WTC11 (cell line): ENCODE measurements at regions not wholly inside any gene's neighbourhood (a gene's known extent, or its start where the extent isn't known, plus 50 kb on each side); places are given as distances from the start of the nearest gene placed in this dataset.

Experiments used
- ATAC-seq: fragments of 200-7000 bp; cut with Tn5 transposase; 2 replicates; pipeline ENCODE4 v1.10.0; 2021; ENCODE audit warnings: mild to moderate bottlenecking, moderate library complexity
- CTCF ChIA-PET: fragments of 300-600 bp; sonication (Branson Sonifier 250); formaldehyde crosslinking; loops from one replicate; lab custom pipeline; 2021; ENCODE audit warnings: antibody characterized with exemption; lab: Charles Lee
- POLR2A ChIA-PET: fragments of 350-600 bp; sonication (Branson Sonifier 250); formaldehyde crosslinking; loops from one replicate; lab custom pipeline; 2021; ENCODE audit warnings: antibody characterized with exemption; lab: Charles Lee
- DNase-seq: peaks from one replicate; pipeline ENCODE4 v3.0.0; 2021; ENCODE audit warnings: low spot score
- H3K27ac Mint-ChIP-seq: 2 replicates; pipeline ENCODE4 v1.8.0; 2021; ENCODE audit warnings: mixed read lengths
- H3K27me3 Mint-ChIP-seq: 2 replicates; pipeline ENCODE4 v1.8.0; 2021; ENCODE audit warnings: low read depth, mild to moderate bottlenecking, moderate library complexity, mixed read lengths
- H3K36me3 Mint-ChIP-seq: 2 replicates; pipeline ENCODE4 v1.8.0; 2021; ENCODE audit warnings: mixed read lengths
- H3K4me1 Mint-ChIP-seq: 2 replicates; pipeline ENCODE4 v1.8.0; 2022; ENCODE audit warnings: mixed read lengths
- H3K4me3 Mint-ChIP-seq: 2 replicates; pipeline ENCODE4 v1.8.0; 2021; ENCODE audit warnings: mild to moderate bottlenecking, moderate library complexity, mixed read lengths
- H3K9me3 Mint-ChIP-seq: 2 replicates; pipeline ENCODE4 v1.8.0; 2021; ENCODE audit warnings: mixed read lengths
- ETV6 ChIP-seq: sonication (generic); formaldehyde crosslinking; IDR thresholded peaks from 2 replicates; pipeline ENCODE4 v1.8.1; 2022; ENCODE audit warnings: mild to moderate bottlenecking, missing genetic modification reagents
- JUN ChIP-seq: sonication (generic); formaldehyde crosslinking; IDR thresholded peaks from 2 replicates; pipeline ENCODE4 v1.8.0; 2023; ENCODE audit warnings: mild to moderate bottlenecking, missing genetic modification reagents
- RORB ChIP-seq: fragments of 250-450 bp; sonication (Bioruptor Pico); IDR thresholded peaks from 2 replicates; pipeline ENCODE4 v1.9.0; 2021; ENCODE audit warnings: mild to moderate bottlenecking
- TCF7 ChIP-seq: sonication (generic); formaldehyde crosslinking; IDR thresholded peaks from 2 replicates; pipeline ENCODE4 v1.8.0; 2022; ENCODE audit warnings: mild to moderate bottlenecking, low read depth, missing genetic modification reagents, moderate library complexity
- ZNF416 ChIP-seq: fragments of 250-450 bp; sonication (Bioruptor Pico); IDR thresholded peaks from 2 replicates; pipeline ENCODE4 v1.9.0; 2021; ENCODE audit warnings: mild to moderate bottlenecking, inconsistent platforms
- TF ChIP-seq, protein P1 (sequence below): sonication (generic); formaldehyde crosslinking; IDR thresholded peaks from 2 replicates; pipeline ENCODE4 v1.8.0; 2023; ENCODE audit warnings: missing genetic modification reagents
- TF ChIP-seq, protein P2 (sequence below): sonication (generic); formaldehyde crosslinking; IDR thresholded peaks from 2 replicates; pipeline ENCODE4 v1.8.0; 2022; ENCODE audit warnings: missing genetic modification reagents
- TF ChIP-seq, protein P3 (sequence below): sonication (generic); formaldehyde crosslinking; IDR thresholded peaks from 2 replicates; pipeline ENCODE4 v1.8.1; 2023; ENCODE audit warnings: mild to moderate bottlenecking, missing genetic modification reagents, moderate library complexity
- TF ChIP-seq, protein P4 (sequence below): fragments of 250-450 bp; sonication (Bioruptor Pico); IDR thresholded peaks from 2 replicates; pipeline ENCODE4 v1.9.0; 2021; ENCODE audit warnings: mild to moderate bottlenecking
- TF ChIP-seq, protein P5 (sequence below): sonication (generic); formaldehyde crosslinking; IDR thresholded peaks from 2 replicates; pipeline ENCODE4 v1.8.1; 2022; ENCODE audit warnings: low read depth, missing genetic modification reagents, borderline replicate concordance
- TF ChIP-seq, protein P6 (sequence below): sonication (generic); formaldehyde crosslinking; IDR thresholded peaks from 2 replicates; pipeline ENCODE4 v1.8.1; 2022; ENCODE audit warnings: low read depth, mild to moderate bottlenecking, moderate library complexity, missing genetic modification reagents, borderline replicate concordance
- TF ChIP-seq, protein P7 (sequence below): fragments of 250-450 bp; sonication (Bioruptor Pico); conservative IDR thresholded peaks from 2 replicates; pipeline ENCODE4 v1.9.0; 2021; ENCODE audit warnings: mild to moderate bottlenecking
- TF ChIP-seq, protein P8 (sequence below): sonication (generic); formaldehyde crosslinking; IDR thresholded peaks from 2 replicates; pipeline ENCODE4 v1.8.1; 2023; ENCODE audit warnings: mild to moderate bottlenecking, missing genetic modification reagents
- TF ChIP-seq, protein P9 (sequence below): fragments of 250-450 bp; sonication (Bioruptor Pico); IDR thresholded peaks from 2 replicates; pipeline ENCODE4 v1.9.0; 2021; ENCODE audit warnings: mild to moderate bottlenecking, borderline replicate concordance

DNA sequence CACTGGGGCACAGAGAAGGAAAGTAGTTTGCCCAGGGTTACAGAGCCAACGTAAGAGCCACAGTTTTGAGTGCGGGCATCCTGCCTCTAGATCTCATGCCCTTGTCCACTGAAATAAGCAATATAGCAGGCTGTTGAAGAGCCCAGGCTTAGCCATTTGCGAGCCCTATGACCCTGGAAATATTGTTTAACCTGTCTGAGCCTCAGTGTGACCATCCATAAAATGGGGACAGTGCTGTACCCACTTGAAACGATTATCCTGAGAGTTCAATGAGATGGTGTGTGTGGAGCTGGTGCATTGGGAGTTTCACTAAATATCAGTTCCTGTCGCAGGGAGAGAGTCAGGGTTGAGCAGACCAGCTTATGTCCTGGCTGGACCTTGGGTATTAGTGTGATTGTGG, 173.1 kb upstream of the KCNG1 start:
- no peak overlapping the region for H3K4me3 Mint-ChIP-seq
- H3K36me3 Mint-ChIP-seq = no peaks in the 10 kb centered on the region
- no peaks in the 10 kb centered on the region for H3K4me1 Mint-ChIP-seq
- H3K27me3 Mint-ChIP-seq = no peaks in the 10 kb centered on the region; the same call in 1 of the 2 replicates
- TF ChIP-seq, protein P1, sequence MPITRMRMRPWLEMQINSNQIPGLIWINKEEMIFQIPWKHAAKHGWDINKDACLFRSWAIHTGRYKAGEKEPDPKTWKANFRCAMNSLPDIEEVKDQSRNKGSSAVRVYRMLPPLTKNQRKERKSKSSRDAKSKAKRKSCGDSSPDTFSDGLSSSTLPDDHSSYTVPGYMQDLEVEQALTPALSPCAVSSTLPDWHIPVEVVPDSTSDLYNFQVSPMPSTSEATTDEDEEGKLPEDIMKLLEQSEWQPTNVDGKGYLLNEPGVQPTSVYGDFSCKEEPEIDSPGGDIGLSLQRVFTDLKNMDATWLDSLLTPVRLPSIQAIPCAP (CRISPR knock-in tag) = no peak
- TF ChIP-seq, protein P2, sequence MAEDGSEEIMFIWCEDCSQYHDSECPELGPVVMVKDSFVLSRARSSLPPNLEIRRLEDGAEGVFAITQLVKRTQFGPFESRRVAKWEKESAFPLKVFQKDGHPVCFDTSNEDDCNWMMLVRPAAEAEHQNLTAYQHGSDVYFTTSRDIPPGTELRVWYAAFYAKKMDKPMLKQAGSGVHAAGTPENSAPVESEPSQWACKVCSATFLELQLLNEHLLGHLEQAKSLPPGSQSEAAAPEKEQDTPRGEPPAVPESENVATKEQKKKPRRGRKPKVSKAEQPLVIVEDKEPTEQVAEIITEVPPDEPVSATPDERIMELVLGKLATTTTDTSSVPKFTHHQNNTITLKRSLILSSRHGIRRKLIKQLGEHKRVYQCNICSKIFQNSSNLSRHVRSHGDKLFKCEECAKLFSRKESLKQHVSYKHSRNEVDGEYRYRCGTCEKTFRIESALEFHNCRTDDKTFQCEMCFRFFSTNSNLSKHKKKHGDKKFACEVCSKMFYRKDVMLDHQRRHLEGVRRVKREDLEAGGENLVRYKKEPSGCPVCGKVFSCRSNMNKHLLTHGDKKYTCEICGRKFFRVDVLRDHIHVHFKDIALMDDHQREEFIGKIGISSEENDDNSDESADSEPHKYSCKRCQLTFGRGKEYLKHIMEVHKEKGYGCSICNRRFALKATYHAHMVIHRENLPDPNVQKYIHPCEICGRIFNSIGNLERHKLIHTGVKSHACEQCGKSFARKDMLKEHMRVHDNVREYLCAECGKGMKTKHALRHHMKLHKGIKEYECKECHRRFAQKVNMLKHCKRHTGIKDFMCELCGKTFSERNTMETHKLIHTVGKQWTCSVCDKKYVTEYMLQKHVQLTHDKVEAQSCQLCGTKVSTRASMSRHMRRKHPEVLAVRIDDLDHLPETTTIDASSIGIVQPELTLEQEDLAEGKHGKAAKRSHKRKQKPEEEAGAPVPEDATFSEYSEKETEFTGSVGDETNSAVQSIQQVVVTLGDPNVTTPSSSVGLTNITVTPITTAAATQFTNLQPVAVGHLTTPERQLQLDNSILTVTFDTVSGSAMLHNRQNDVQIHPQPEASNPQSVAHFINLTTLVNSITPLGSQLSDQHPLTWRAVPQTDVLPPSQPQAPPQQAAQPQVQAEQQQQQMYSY = no peak
- TF ChIP-seq, protein P3, sequence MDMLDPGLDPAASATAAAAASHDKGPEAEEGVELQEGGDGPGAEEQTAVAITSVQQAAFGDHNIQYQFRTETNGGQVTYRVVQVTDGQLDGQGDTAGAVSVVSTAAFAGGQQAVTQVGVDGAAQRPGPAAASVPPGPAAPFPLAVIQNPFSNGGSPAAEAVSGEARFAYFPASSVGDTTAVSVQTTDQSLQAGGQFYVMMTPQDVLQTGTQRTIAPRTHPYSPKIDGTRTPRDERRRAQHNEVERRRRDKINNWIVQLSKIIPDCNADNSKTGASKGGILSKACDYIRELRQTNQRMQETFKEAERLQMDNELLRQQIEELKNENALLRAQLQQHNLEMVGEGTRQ (CRISPR knock-in tag) = no peak
- no peak for TF ChIP-seq RORB (CRISPR knock-in tag)
- TF ChIP-seq, protein P4, sequence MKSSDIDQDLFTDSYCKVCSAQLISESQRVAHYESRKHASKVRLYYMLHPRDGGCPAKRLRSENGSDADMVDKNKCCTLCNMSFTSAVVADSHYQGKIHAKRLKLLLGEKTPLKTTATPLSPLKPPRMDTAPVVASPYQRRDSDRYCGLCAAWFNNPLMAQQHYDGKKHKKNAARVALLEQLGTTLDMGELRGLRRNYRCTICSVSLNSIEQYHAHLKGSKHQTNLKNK (CRISPR knock-in tag) = no peak
- TF ChIP-seq, protein P5, sequence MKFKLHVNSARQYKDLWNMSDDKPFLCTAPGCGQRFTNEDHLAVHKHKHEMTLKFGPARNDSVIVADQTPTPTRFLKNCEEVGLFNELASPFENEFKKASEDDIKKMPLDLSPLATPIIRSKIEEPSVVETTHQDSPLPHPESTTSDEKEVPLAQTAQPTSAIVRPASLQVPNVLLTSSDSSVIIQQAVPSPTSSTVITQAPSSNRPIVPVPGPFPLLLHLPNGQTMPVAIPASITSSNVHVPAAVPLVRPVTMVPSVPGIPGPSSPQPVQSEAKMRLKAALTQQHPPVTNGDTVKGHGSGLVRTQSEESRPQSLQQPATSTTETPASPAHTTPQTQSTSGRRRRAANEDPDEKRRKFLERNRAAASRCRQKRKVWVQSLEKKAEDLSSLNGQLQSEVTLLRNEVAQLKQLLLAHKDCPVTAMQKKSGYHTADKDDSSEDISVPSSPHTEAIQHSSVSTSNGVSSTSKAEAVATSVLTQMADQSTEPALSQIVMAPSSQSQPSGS = no peak
- TF ChIP-seq, protein P6, sequence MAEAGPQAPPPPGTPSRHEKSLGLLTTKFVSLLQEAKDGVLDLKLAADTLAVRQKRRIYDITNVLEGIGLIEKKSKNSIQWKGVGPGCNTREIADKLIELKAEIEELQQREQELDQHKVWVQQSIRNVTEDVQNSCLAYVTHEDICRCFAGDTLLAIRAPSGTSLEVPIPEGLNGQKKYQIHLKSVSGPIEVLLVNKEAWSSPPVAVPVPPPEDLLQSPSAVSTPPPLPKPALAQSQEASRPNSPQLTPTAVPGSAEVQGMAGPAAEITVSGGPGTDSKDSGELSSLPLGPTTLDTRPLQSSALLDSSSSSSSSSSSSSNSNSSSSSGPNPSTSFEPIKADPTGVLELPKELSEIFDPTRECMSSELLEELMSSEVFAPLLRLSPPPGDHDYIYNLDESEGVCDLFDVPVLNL = no peak
- TF ChIP-seq, protein P7, sequence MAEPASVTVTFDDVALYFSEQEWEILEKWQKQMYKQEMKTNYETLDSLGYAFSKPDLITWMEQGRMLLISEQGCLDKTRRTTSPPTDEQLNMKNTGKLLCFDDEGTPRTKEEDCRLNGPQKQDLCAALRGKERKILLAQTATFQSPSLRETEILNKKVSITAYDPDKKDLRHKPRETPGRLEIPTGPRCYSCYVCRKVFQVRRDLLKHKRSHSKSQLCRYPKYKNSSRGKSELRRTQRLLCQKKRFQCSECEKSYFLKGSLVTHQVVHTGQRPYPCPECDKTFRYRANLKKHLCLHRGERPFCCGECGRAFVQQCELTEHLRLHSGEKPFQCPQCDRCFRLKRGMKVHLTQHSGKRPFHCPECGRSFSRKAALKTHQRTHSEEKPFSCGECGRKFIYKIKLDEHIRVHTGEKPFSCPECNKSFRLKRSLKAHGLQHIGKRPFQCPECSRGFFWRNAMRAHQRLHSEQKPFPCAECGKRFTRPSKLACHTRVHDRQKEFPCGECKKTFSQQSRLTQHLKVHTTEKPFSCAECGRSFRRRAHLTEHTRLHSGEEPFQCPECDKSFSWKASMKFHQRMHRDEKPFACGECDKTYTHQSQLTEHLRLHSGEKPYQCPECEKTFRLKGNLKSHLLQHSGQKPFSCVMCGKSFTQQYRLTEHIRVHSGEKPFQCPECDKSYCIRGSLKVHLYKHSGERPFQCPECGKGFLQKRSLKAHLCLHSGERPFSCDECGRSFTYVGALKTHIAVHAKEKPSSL (CRISPR knock-in tag) = no peak
- no peak for TF ChIP-seq ZNF416
- no peak for TF ChIP-seq TCF7 (CRISPR knock-in tag)
- ATAC-seq (no peak), DNase-seq (no peak)
- CTCF ChIA-PET = interaction anchor here (1.0 to 2.1 kb wide), 2 partner anchors 122 to 206 kb away, joined by 3 to 6 read pairs; no protein-coding TSS in a partner anchor
- no peak overlapping the region for H3K27ac Mint-ChIP-seq
- POLR2A ChIA-PET = interaction anchor here (0.6 kb wide), 1 partner anchor 141 kb away, joined by 3 read pairs; no protein-coding TSS in a partner anchor
- H3K9me3 Mint-ChIP-seq = peaks cover 5% of the 10 kb centered on the region; the same call in 1 of the 2 replicates

DNA sequence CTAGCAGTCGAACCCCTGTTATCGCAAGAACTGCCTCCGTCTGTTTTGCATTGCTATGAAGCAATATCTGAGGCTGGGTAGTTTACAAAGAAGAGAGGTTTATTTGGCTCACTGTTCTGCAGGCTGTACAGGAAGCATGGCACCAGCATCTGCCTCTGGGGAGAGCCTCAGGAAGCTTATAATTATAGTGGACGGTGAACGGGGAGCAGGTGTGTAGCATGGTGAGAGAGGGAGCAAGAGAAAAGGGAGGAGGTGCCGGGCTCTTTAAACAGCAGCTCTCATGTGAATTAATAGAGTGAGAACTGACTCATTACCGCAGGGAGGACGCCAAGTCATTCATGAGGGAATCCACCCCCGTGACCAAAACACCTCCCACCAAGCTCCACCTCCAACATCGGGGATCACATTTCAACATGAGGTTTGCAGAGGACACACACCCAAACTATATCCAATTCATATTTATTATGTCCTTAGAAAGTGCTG, 172.6 kb upstream of the KCNG1 start:
- no peak overlapping the region for H3K27ac Mint-ChIP-seq
- ChIA-PET CTCF (interaction anchor here (1.0 kb wide), 1 partner anchor 205 kb away, joined by 3 read pairs; no protein-coding TSS in a partner anchor), POLR2A (no interaction called here)
- H3K36me3 Mint-ChIP-seq = no peaks in the 10 kb centered on the region
- DNase-seq = no peak
- no peaks in the 10 kb centered on the region; the same call in 1 of the 2 replicates for H3K27me3 Mint-ChIP-seq
- no peak for ATAC-seq
- H3K4me1 Mint-ChIP-seq = no peaks in the 10 kb centered on the region
- no peak overlapping the region for H3K4me3 Mint-ChIP-seq
- H3K9me3 Mint-ChIP-seq = peaks cover 5% of the 10 kb centered on the region; the same call in 1 of the 2 replicates
- TF ChIP-seq, protein P8, sequence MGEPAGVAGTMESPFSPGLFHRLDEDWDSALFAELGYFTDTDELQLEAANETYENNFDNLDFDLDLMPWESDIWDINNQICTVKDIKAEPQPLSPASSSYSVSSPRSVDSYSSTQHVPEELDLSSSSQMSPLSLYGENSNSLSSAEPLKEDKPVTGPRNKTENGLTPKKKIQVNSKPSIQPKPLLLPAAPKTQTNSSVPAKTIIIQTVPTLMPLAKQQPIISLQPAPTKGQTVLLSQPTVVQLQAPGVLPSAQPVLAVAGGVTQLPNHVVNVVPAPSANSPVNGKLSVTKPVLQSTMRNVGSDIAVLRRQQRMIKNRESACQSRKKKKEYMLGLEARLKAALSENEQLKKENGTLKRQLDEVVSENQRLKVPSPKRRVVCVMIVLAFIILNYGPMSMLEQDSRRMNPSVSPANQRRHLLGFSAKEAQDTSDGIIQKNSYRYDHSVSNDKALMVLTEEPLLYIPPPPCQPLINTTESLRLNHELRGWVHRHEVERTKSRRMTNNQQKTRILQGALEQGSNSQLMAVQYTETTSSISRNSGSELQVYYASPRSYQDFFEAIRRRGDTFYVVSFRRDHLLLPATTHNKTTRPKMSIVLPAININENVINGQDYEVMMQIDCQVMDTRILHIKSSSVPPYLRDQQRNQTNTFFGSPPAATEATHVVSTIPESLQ = no peak
- TF ChIP-seq ETV6 = no peak
- no peak for TF ChIP-seq JUN (CRISPR knock-in tag)
- TF ChIP-seq, protein P9, sequence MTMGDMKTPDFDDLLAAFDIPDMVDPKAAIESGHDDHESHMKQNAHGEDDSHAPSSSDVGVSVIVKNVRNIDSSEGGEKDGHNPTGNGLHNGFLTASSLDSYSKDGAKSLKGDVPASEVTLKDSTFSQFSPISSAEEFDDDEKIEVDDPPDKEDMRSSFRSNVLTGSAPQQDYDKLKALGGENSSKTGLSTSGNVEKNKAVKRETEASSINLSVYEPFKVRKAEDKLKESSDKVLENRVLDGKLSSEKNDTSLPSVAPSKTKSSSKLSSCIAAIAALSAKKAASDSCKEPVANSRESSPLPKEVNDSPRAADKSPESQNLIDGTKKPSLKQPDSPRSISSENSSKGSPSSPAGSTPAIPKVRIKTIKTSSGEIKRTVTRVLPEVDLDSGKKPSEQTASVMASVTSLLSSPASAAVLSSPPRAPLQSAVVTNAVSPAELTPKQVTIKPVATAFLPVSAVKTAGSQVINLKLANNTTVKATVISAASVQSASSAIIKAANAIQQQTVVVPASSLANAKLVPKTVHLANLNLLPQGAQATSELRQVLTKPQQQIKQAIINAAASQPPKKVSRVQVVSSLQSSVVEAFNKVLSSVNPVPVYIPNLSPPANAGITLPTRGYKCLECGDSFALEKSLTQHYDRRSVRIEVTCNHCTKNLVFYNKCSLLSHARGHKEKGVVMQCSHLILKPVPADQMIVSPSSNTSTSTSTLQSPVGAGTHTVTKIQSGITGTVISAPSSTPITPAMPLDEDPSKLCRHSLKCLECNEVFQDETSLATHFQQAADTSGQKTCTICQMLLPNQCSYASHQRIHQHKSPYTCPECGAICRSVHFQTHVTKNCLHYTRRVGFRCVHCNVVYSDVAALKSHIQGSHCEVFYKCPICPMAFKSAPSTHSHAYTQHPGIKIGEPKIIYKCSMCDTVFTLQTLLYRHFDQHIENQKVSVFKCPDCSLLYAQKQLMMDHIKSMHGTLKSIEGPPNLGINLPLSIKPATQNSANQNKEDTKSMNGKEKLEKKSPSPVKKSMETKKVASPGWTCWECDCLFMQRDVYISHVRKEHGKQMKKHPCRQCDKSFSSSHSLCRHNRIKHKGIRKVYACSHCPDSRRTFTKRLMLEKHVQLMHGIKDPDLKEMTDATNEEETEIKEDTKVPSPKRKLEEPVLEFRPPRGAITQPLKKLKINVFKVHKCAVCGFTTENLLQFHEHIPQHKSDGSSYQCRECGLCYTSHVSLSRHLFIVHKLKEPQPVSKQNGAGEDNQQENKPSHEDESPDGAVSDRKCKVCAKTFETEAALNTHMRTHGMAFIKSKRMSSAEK (CRISPR knock-in tag) = no peak
